ENCODE measurements at regions not wholly inside any gene's neighbourhood (a gene's known extent, or its start where the extent isn't known, plus 50 kb on each side); places are given as distances from the start of the nearest gene placed in this dataset.

GRCh38 chr9:16306586-16306985 is 563.9 kb downstream of the BNC2 start:
- intact Hi-C loops (cut with micrococcal nuclease), result no loop called here

- intact Hi-C loops (cut with micrococcal nuclease), result no loop called here
Measured at GRCh38 chr9:16307626-16308195, 562.8 kb downstream of the BNC2 start.

GRCh38 chr9:16308645-16309044 is 561.8 kb downstream of the BNC2 start:
- intact Hi-C loops (cut with micrococcal nuclease), result no loop called here

- intact Hi-C loops (cut with micrococcal nuclease), result no loop called here
Measured at GRCh38 chr9:16309082-16309468, 561.4 kb downstream of the BNC2 start.

GRCh38 chr9:16309469-16310271 is 560.8 kb downstream of the BNC2 start:
- intact Hi-C loops (cut with micrococcal nuclease), result no loop called here

- intact Hi-C loops (cut with micrococcal nuclease), result no loop called here
Measured at GRCh38 chr9:16310278-16311110, 560.0 kb downstream of the BNC2 start.

- intact Hi-C loops (cut with micrococcal nuclease), result no loop called here
Measured at GRCh38 chr9:16312116-16312515, 558.4 kb downstream of the BNC2 start.

GRCh38 chr9:16312962-16313546 is 557.4 kb downstream of the BNC2 start:
- intact Hi-C loops (cut with micrococcal nuclease), result no loop called here

GRCh38 chr9:16314476-16314875 is 556.0 kb downstream of the BNC2 start:
- intact Hi-C loops (cut with micrococcal nuclease), result no loop called here

GRCh38 chr9:16315720-16316119 is 554.8 kb downstream of the BNC2 start:
- intact Hi-C loops (cut with micrococcal nuclease), result no loop called here

GRCh38 chr9:16316456-16316855 is 554.0 kb downstream of the BNC2 start:
- intact Hi-C loops (cut with micrococcal nuclease), result no loop called here

- intact Hi-C loops (cut with micrococcal nuclease), result no loop called here
Measured at GRCh38 chr9:16316911-16317817, 553.3 kb downstream of the BNC2 start.

GRCh38 chr9:16318516-16319060 is 551.9 kb downstream of the BNC2 start:
- intact Hi-C loops (cut with micrococcal nuclease), result no loop called here

- intact Hi-C loops (cut with micrococcal nuclease), result no loop called here
Measured at GRCh38 chr9:16319646-16320045, 550.8 kb downstream of the BNC2 start.

- intact Hi-C loops (cut with micrococcal nuclease), result no loop called here
Measured at GRCh38 chr9:16320338-16320902, 550.0 kb downstream of the BNC2 start.

GRCh38 chr9:16321461-16322119 is 548.9 kb downstream of the BNC2 start:
- intact Hi-C loops (cut with micrococcal nuclease), result no loop called here

GRCh38 chr9:16322849-16323248 is 547.6 kb downstream of the BNC2 start:
- intact Hi-C loops (cut with micrococcal nuclease), result no loop called here

- intact Hi-C loops (cut with micrococcal nuclease), result no loop called here
Measured at GRCh38 chr9:16325966-16326365, 544.5 kb downstream of the BNC2 start.

- intact Hi-C loops (cut with micrococcal nuclease), result no loop called here
Measured at GRCh38 chr9:16328349-16328748, 542.1 kb downstream of the BNC2 start.

GRCh38 chr9:16329671-16330113 is 540.8 kb downstream of the BNC2 start:
- intact Hi-C loops (cut with micrococcal nuclease), result no loop called here
